ENCODE measurements at regions not wholly inside any gene's neighbourhood (a gene's known extent, or its start where the extent isn't known, plus 50 kb on each side); places are given as distances from the start of the nearest gene placed in this dataset.

GRCh38 chr5:18560602-18561001 is 926.3 kb downstream of the TAF11L14 start:
- TF ChIP-seq EZH2 (IDR thresholded peaks at IDR 0.05; ENCODE audit: low read length) (no peak), CTCF (optimal IDR thresholded peaks at IDR 0.05 in 1 of 3, IDR thresholded peaks at IDR 0.05 in 1 of 3, conservative IDR thresholded peaks at IDR 0.05 in 1 of 3; ENCODE audit: extremely low read depth in 1 of 3, insufficient read depth in 2 of 3, low read length in 3 of 3) (no peak)
